ENCODE measurements at regions not wholly inside any gene's neighbourhood (a gene's known extent, or its start where the extent isn't known, plus 50 kb on each side); places are given as distances from the start of the nearest gene placed in this dataset.

DNA sequence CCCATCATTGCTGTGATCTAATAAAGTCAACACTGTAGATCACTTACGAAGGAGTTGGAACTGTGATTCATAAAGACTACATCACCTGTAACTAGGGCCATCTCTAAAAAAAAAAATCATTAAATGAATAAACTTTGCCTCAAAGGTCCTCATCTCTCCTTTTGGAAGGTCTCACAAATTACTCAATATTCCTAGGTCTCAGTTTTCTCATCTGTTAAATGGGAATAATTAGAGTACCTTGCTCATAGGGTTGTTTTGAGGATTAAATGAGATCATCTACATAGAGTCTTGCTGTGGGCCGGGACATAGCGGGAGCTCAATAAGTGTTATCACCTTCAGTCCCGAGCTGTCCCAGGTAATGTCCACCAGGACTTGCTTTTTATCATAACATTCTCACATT, 335.1 kb upstream of the PROK2 start:
- TF ChIP-seq, protein P1, sequence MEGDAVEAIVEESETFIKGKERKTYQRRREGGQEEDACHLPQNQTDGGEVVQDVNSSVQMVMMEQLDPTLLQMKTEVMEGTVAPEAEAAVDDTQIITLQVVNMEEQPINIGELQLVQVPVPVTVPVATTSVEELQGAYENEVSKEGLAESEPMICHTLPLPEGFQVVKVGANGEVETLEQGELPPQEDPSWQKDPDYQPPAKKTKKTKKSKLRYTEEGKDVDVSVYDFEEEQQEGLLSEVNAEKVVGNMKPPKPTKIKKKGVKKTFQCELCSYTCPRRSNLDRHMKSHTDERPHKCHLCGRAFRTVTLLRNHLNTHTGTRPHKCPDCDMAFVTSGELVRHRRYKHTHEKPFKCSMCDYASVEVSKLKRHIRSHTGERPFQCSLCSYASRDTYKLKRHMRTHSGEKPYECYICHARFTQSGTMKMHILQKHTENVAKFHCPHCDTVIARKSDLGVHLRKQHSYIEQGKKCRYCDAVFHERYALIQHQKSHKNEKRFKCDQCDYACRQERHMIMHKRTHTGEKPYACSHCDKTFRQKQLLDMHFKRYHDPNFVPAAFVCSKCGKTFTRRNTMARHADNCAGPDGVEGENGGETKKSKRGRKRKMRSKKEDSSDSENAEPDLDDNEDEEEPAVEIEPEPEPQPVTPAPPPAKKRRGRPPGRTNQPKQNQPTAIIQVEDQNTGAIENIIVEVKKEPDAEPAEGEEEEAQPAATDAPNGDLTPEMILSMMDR (IDR thresholded peaks at IDR 0.05): no peak
- TF ChIP-seq POLR2AphosphoS5 (IDR thresholded peaks at IDR 0.05; ENCODE audit: insufficient read depth in 1 of 2, low read depth in 1 of 2): no peak

All from vagina (tissue), 2 donors.